ENCODE measurements at regions not wholly inside any gene's neighbourhood (a gene's known extent, or its start where the extent isn't known, plus 50 kb on each side); places are given as distances from the start of the nearest gene placed in this dataset.

DNA sequence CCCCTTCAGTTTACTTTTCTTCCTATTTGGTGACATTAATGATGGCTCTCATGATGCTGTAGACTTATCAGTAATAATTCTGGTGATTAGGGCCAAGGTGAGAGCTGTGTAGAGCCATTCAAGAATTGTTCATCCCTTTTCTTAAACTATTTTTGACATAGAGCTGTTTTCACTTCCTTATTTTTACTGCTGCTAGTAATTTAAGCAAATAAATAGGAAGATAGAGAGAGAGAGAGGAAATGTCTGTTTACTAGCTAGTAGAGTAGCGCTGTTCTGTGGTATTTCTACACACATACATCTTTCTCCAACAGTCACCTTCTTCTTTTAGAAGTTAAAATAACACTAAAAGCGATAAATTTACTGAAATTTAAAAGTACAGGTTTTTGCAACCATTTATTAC lies 678.0 kb upstream of the ZP4 start:
- no peak for TF ChIP-seq PRDM1 (tag by site-specific recombination; IDR thresholded peaks at IDR 0.05)
- TF ChIP-seq ZNF366 (tag by site-specific recombination; conservative IDR thresholded peaks at IDR 0.05), result no peak
- TF ChIP-seq, protein P1, sequence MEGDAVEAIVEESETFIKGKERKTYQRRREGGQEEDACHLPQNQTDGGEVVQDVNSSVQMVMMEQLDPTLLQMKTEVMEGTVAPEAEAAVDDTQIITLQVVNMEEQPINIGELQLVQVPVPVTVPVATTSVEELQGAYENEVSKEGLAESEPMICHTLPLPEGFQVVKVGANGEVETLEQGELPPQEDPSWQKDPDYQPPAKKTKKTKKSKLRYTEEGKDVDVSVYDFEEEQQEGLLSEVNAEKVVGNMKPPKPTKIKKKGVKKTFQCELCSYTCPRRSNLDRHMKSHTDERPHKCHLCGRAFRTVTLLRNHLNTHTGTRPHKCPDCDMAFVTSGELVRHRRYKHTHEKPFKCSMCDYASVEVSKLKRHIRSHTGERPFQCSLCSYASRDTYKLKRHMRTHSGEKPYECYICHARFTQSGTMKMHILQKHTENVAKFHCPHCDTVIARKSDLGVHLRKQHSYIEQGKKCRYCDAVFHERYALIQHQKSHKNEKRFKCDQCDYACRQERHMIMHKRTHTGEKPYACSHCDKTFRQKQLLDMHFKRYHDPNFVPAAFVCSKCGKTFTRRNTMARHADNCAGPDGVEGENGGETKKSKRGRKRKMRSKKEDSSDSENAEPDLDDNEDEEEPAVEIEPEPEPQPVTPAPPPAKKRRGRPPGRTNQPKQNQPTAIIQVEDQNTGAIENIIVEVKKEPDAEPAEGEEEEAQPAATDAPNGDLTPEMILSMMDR (tag by site-specific recombination; IDR thresholded peaks at IDR 0.05), result no peak
- TF ChIP-seq ZNF776 (tag by site-specific recombination; IDR thresholded peaks at IDR 0.05; ENCODE audit: borderline replicate concordance), result no peak
- TF ChIP-seq YY1 (tag by site-specific recombination; IDR thresholded peaks at IDR 0.05), result no peak
- no peak for TF ChIP-seq ZNF530 (tag by site-specific recombination; IDR thresholded peaks at IDR 0.05; ENCODE audit: low read depth)
- TF ChIP-seq, protein P2, sequence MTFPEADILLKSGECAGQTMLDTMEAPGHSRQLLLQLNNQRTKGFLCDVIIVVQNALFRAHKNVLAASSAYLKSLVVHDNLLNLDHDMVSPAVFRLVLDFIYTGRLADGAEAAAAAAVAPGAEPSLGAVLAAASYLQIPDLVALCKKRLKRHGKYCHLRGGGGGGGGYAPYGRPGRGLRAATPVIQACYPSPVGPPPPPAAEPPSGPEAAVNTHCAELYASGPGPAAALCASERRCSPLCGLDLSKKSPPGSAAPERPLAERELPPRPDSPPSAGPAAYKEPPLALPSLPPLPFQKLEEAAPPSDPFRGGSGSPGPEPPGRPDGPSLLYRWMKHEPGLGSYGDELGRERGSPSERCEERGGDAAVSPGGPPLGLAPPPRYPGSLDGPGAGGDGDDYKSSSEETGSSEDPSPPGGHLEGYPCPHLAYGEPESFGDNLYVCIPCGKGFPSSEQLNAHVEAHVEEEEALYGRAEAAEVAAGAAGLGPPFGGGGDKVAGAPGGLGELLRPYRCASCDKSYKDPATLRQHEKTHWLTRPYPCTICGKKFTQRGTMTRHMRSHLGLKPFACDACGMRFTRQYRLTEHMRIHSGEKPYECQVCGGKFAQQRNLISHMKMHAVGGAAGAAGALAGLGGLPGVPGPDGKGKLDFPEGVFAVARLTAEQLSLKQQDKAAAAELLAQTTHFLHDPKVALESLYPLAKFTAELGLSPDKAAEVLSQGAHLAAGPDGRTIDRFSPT (tag by site-specific recombination; IDR thresholded peaks at IDR 0.05), result no peak
- no peak for TF ChIP-seq ZFP41 (tag by site-specific recombination; IDR thresholded peaks at IDR 0.05; ENCODE audit: borderline replicate concordance)
